KOPT-K1 (cell line): ENCODE measurements at regions not wholly inside any gene's neighbourhood (a gene's known extent, or its start where the extent isn't known, plus 50 kb on each side); places are given as distances from the start of the nearest gene placed in this dataset.
A peak's percentile ranks its signal among the peaks of the same experiment; 100 is the strongest.

Source experiments
- H3K27ac ChIP-seq: fragments of 200-600 bp; sonication (generic); 2 replicates; pipeline ENCODE4 v1.5.1; 2016; ENCODE audit warnings: antibody characterized with exemption, mild to moderate bottlenecking, low read depth, low read length; ENCODE audit not compliant: poor library complexity, severe bottlenecking
- H3K36me3 ChIP-seq: fragments of 200-600 bp; sonication (generic); 2 replicates; pipeline ENCODE4 v1.5.1; 2017; ENCODE audit warnings: antibody characterized with exemption, mild to moderate bottlenecking, low read length, moderate library complexity; ENCODE audit not compliant: insufficient read depth
- H3K9me3 ChIP-seq: fragments of 200-600 bp; sonication (generic); 2 replicates; pipeline ENCODE4 v1.5.1; 2017; ENCODE audit warnings: antibody characterized with exemption, low read length, mild to moderate bottlenecking; ENCODE audit not compliant: insufficient read depth, poor library complexity, severe bottlenecking

GRCh38 chr3:18079739-18080138 is 337.3 kb upstream of the TBC1D5 start:
- H3K27ac ChIP-seq, result peak overlapping the region; percentile 67
- peaks cover 20% of the 10 kb centered on the region; the same call in 1 of the 2 replicates for H3K36me3 ChIP-seq
- H3K9me3 ChIP-seq, result no peaks in the 10 kb centered on the region

GRCh38 chr3:18079062-18079461 is 336.6 kb upstream of the TBC1D5 start:
- Histone ChIP-seq H3K36me3 (peaks cover 19% of the 10 kb centered on the region; the same call in 1 of the 2 replicates), H3K27ac (peak overlapping the region; percentile 75), H3K9me3 (no peaks in the 10 kb centered on the region)

- peaks cover 25% of the 10 kb centered on the region; the same call in 1 of the 2 replicates for H3K36me3 ChIP-seq
- peak overlapping the region; percentile 75 for H3K27ac ChIP-seq
- no peaks in the 10 kb centered on the region for H3K9me3 ChIP-seq
Observed at GRCh38 chr3:18077128-18077840, 334.9 kb upstream of the TBC1D5 start.

- H3K9me3 ChIP-seq, result no peaks in the 10 kb centered on the region
- H3K36me3 ChIP-seq, result peaks cover 22% of the 10 kb centered on the region; the same call in 1 of the 2 replicates
- peak overlapping the region; percentile 75 for H3K27ac ChIP-seq
Observed at GRCh38 chr3:18076301-18076700, 333.9 kb upstream of the TBC1D5 start.

- Histone ChIP-seq H3K27ac (peak overlapping the region; percentile 75), H3K9me3 (no peaks in the 10 kb centered on the region), H3K36me3 (peaks cover 22% of the 10 kb centered on the region; the same call in 1 of the 2 replicates)
Observed at GRCh38 chr3:18075799-18076198, 333.4 kb upstream of the TBC1D5 start.

GRCh38 chr3:18071833-18072232 is 329.4 kb upstream of the TBC1D5 start:
- Histone ChIP-seq H3K36me3 (peaks cover 42% of the 10 kb centered on the region; the same call in 1 of the 2 replicates), H3K9me3 (no peaks in the 10 kb centered on the region), H3K27ac (peak overlapping the region; percentile 56)

GRCh38 chr3:18070944-18071343 is 328.5 kb upstream of the TBC1D5 start:
- H3K9me3 ChIP-seq, result no peaks in the 10 kb centered on the region
- H3K27ac ChIP-seq, result peak overlapping the region; percentile 56

GRCh38 chr3:18070231-18070630 is 327.8 kb upstream of the TBC1D5 start:
- Histone ChIP-seq H3K9me3 (no peaks in the 10 kb centered on the region), H3K27ac (peak overlapping the region; percentile 56), H3K36me3 (peaks cover 58% of the 10 kb centered on the region)

More at GRCh38 chr3:18070944-18071343, 328.5 kb upstream of the TBC1D5 start:
- H3K36me3 ChIP-seq, result peaks cover 50% of the 10 kb centered on the region; the same call in 1 of the 2 replicates

- Histone ChIP-seq H3K9me3 (peaks cover under 1% of the 10 kb centered on the region), H3K36me3 (peaks cover 64% of the 10 kb centered on the region), H3K27ac (no peak overlapping the region)
Observed at GRCh38 chr3:18069568-18069967, 327.1 kb upstream of the TBC1D5 start.

- Histone ChIP-seq H3K36me3 (peaks cover 72% of the 10 kb centered on the region), H3K27ac (peak overlapping the region; percentile 7), H3K9me3 (peaks cover 19% of the 10 kb centered on the region)
Observed at GRCh38 chr3:18066899-18067582, 324.6 kb upstream of the TBC1D5 start.

- Histone ChIP-seq H3K27ac (no peak overlapping the region), H3K36me3 (peaks cover 84% of the 10 kb centered on the region), H3K9me3 (peaks cover 19% of the 10 kb centered on the region)
Observed at GRCh38 chr3:18064586-18064985, 322.2 kb upstream of the TBC1D5 start.

GRCh38 chr3:18062657-18063025 is 320.2 kb upstream of the TBC1D5 start:
- Histone ChIP-seq H3K9me3 (peaks cover 19% of the 10 kb centered on the region), H3K27ac (no peak overlapping the region), H3K36me3 (peaks cover 85% of the 10 kb centered on the region)

GRCh38 chr3:18061737-18062656 is 319.6 kb upstream of the TBC1D5 start:
- H3K36me3 ChIP-seq, result peaks cover 82% of the 10 kb centered on the region
- H3K9me3 ChIP-seq, result peaks cover 19% of the 10 kb centered on the region
- no peak overlapping the region for H3K27ac ChIP-seq

GRCh38 chr3:18058666-18059065 is 316.2 kb upstream of the TBC1D5 start:
- Histone ChIP-seq H3K27ac (peak overlapping the region; percentile 11), H3K9me3 (peaks cover 38% of the 10 kb centered on the region), H3K36me3 (peaks cover 69% of the 10 kb centered on the region)
